IMR-90 (cell line): ENCODE measurements at regions not wholly inside any gene's neighbourhood (a gene's known extent, or its start where the extent isn't known, plus 50 kb on each side); places are given as distances from the start of the nearest gene placed in this dataset.

Experiments
- ATAC-seq: fragments of 200-7000 bp; cut with Tn5 transposase; 2 replicates; pipeline ENCODE4 v1.9.1; 2020; ENCODE audit warnings: low read depth, mild to moderate bottlenecking, moderate library complexity
- BruUV-seq: library from RNA; stranded (reverse); fragments of 400-500 nt; replicated peaks from 2 replicates; lab custom pipeline; 2021; lab: Mats Ljungman, UMichigan
- CTCF ChIA-PET: fragments of 300-600 bp; formaldehyde crosslinking; extraction: SDS; loops from one replicate; lab custom pipeline; 2021; ENCODE audit warnings: antibody characterized with exemption; lab: Yijun Ruan, JAX
- POLR2A ChIA-PET: fragments of 300-600 bp; sonication (Branson Sonifier 250); formaldehyde crosslinking; loops from one replicate; lab custom pipeline; 2022; ENCODE audit warnings: antibody characterized with exemption; ENCODE audit not compliant: unreplicated experiment; lab: Charles Lee
- DNase-seq: peaks from one replicate; pipeline ENCODE4 v3.0.0; 2013
- H2AFZ ChIP-seq: replicated peaks from 2 replicates; pipeline ENCODE3; 2013; ENCODE audit warnings: low read length, mild to moderate bottlenecking; ENCODE audit not compliant: poor library complexity
- H2AK5ac ChIP-seq: 2 replicates; pipeline ENCODE4 v1.6.1; 2013; ENCODE audit warnings: low read depth, low read length, inconsistent platforms
- H2AK9ac ChIP-seq: replicated peaks from 2 replicates; pipeline ENCODE3; 2013; ENCODE audit warnings: mild to moderate bottlenecking, low read depth, low read length, moderate library complexity; ENCODE audit not compliant: poor library complexity
- H2BK120ac ChIP-seq: 2 replicates; pipeline ENCODE4 v1.6.1; 2013; ENCODE audit warnings: low read depth, low read length, inconsistent platforms
- H2BK15ac ChIP-seq: 3 replicates; pipeline ENCODE4 v1.6.1; 2013; ENCODE audit warnings: low read depth, low read length, inconsistent platforms
- H2BK20ac ChIP-seq: 2 replicates; pipeline ENCODE4 v1.6.1; 2013; ENCODE audit warnings: low read depth, mild to moderate bottlenecking, inconsistent platforms, low read length, moderate library complexity
- H2BK5ac ChIP-seq: 2 replicates; pipeline ENCODE4 v1.6.1; 2013; ENCODE audit warnings: mild to moderate bottlenecking, low read depth, low read length, inconsistent platforms; ENCODE audit not compliant: poor library complexity, severe bottlenecking
- H3K14ac ChIP-seq: replicated peaks from 2 replicates; pipeline ENCODE4 v1.6.1; 2013; ENCODE audit warnings: low read depth, low read length, inconsistent platforms
- H3K18ac ChIP-seq: 2 replicates; pipeline ENCODE4 v1.6.1; 2013; ENCODE audit warnings: low read depth, low read length, control low read depth
- H3K23ac ChIP-seq: 2 replicates; pipeline ENCODE4 v1.6.1; 2013; ENCODE audit warnings: low read depth, low read length, inconsistent platforms
- H3K27ac ChIP-seq: 2 replicates; pipeline ENCODE4 v1.5.1; 2013; ENCODE audit warnings: mild to moderate bottlenecking, control low read depth, low read length; ENCODE audit not compliant: insufficient read depth
- H3K27me3 ChIP-seq: 2 replicates; pipeline ENCODE4 v1.6.1; 2013; ENCODE audit warnings: low read length; ENCODE audit not compliant: control insufficient read depth, insufficient read depth
- H3K36me3 ChIP-seq: 2 replicates; pipeline ENCODE4 v1.6.1; 2013; ENCODE audit warnings: low read length, mixed read lengths; ENCODE audit not compliant: control insufficient read depth, insufficient read depth
- H3K4ac ChIP-seq: 2 replicates; pipeline ENCODE4 v1.6.1; 2013; ENCODE audit warnings: low read depth, low read length, inconsistent platforms
- H3K4me1 ChIP-seq: 2 replicates; pipeline ENCODE4 v1.6.1; 2013; ENCODE audit warnings: low read length, mixed read lengths; ENCODE audit not compliant: control insufficient read depth, insufficient read depth
- H3K4me2 ChIP-seq: 2 replicates; pipeline ENCODE4 v1.6.1; 2013; ENCODE audit warnings: low read depth, mild to moderate bottlenecking, control low read depth, low read length, moderate library complexity
- H3K4me3 ChIP-seq: 2 replicates; pipeline ENCODE4 v1.5.1; 2013; ENCODE audit warnings: low read depth, mild to moderate bottlenecking, control low read depth, low read length, moderate library complexity; ENCODE audit not compliant: insufficient read depth
- H3K56ac ChIP-seq: 2 replicates; pipeline ENCODE4 v1.6.1; 2013; ENCODE audit warnings: low read length, inconsistent platforms; ENCODE audit not compliant: insufficient read depth; ENCODE audit errors: extremely low read depth
- H3K79me1 ChIP-seq, 2 experiments: 2 replicates each; pipeline ENCODE4 v1.6.1; 2013; ENCODE audit warnings: low read length in 2 of 2, inconsistent platforms in 1 of 2, low read depth in 1 of 2
- H3K9ac ChIP-seq: 2 replicates; pipeline ENCODE4 v1.6.1; 2013; ENCODE audit warnings: low read depth, low read length, control low read depth
- H3K9me1 ChIP-seq: 2 replicates; pipeline ENCODE4 v1.6.1; 2013; ENCODE audit warnings: low read length, inconsistent platforms; ENCODE audit not compliant: insufficient read depth
- H3K9me3 ChIP-seq: 2 replicates; pipeline ENCODE4 v1.6.1; 2013; ENCODE audit warnings: low read length; ENCODE audit not compliant: control insufficient read depth, insufficient read depth
- H4K20me1 ChIP-seq: 2 replicates; pipeline ENCODE4 v1.6.1; 2013; ENCODE audit warnings: low read length, inconsistent platforms; ENCODE audit not compliant: insufficient read depth
- H4K5ac ChIP-seq: 2 replicates; pipeline ENCODE4 v1.6.1; 2013; ENCODE audit warnings: mild to moderate bottlenecking, low read depth, low read length, control low read depth
- H4K8ac ChIP-seq, 2 experiments: 2 replicates each; pipeline ENCODE4 v1.6.1; 2013; ENCODE audit warnings: low read depth in 2 of 2, low read length in 2 of 2, control low read depth in 1 of 2, inconsistent platforms in 1 of 2
- H4K91ac ChIP-seq: 2 replicates; pipeline ENCODE4 v1.6.1; 2013; ENCODE audit warnings: low read depth, low read length, inconsistent platforms; ENCODE audit not compliant: insufficient read depth
- BHLHE40 ChIP-seq: fragments of 150-350 bp; IDR thresholded peaks from 2 replicates; pipeline ENCODE4 v1.6.1; 2016; ENCODE audit warnings: mild to moderate bottlenecking, low read depth, low read length
- CEBPB ChIP-seq: IDR thresholded peaks from 2 replicates; pipeline ENCODE4 v1.6.1; 2012; ENCODE audit warnings: low read depth, low read length, improper control_type of control experiment
- CHD1 ChIP-seq: IDR thresholded peaks from 2 replicates; pipeline ENCODE4 v1.6.1; 2012; ENCODE audit warnings: low read depth, low read length, improper control_type of control experiment
- FOS ChIP-seq: fragments of 150-350 bp; IDR thresholded peaks from 2 replicates; pipeline ENCODE4 v1.6.1; 2016; ENCODE audit warnings: low read depth, low read length
- MAFK ChIP-seq: IDR thresholded peaks from 2 replicates; pipeline ENCODE4 v1.6.1; 2012; ENCODE audit warnings: low read depth, low read length, improper control_type of control experiment
- MAZ ChIP-seq: IDR thresholded peaks from 2 replicates; pipeline ENCODE4 v1.6.1; 2012; ENCODE audit warnings: low read depth, mild to moderate bottlenecking, low read length, improper control_type of control experiment, moderate library complexity, borderline replicate concordance
- MXI1 ChIP-seq: IDR thresholded peaks from 2 replicates; pipeline ENCODE4 v1.6.1; 2012; ENCODE audit warnings: low read depth, mild to moderate bottlenecking, low read length, moderate library complexity, borderline replicate concordance
- NFE2L2 ChIP-seq: fragments of 150-350 bp; IDR thresholded peaks from 2 replicates; pipeline ENCODE4 v1.6.1; 2016; ENCODE audit warnings: low read depth, mild to moderate bottlenecking, low read length
- POLR2A ChIP-seq: IDR thresholded peaks from 2 replicates; pipeline ENCODE4 v1.6.1; 2012; ENCODE audit warnings: mild to moderate bottlenecking, low read depth, low read length
- RAD21 ChIP-seq: IDR thresholded peaks from 2 replicates; pipeline ENCODE4 v1.6.1; 2012; ENCODE audit warnings: low read length, improper control_type of control experiment
- RCOR1 ChIP-seq: IDR thresholded peaks from 2 replicates; pipeline ENCODE4 v1.6.1; 2012; ENCODE audit warnings: mild to moderate bottlenecking, low read length, improper control_type of control experiment; ENCODE audit not compliant: insufficient replicate concordance
- RFX5 ChIP-seq: IDR thresholded peaks from 2 replicates; pipeline ENCODE4 v1.8.0; 2012; ENCODE audit warnings: low read depth, mild to moderate bottlenecking, low read length, moderate library complexity
- SMC3 ChIP-seq: fragments of 150-350 bp; IDR thresholded peaks from 2 replicates; pipeline ENCODE4 v1.6.1; 2016; ENCODE audit warnings: low read depth, mild to moderate bottlenecking, antibody characterized with exemption, low read length, moderate library complexity
- WGBS, 2 experiments: methylation state at CpG; one replicate each; pipeline versions ENCODE4 v1.1.5 to v1.1.7; 2013; ENCODE audit warnings: missing lambda C conversion rate in 2 of 2; ENCODE audit not compliant: insufficient read length in 1 of 2; ENCODE audit errors: extremely low coverage in 2 of 2; 5-methylcytosine and 5-hydroxymethylcytosine counted together
- dilution Hi-C: fragments of 300-500 bp; cut with HindIII; formaldehyde crosslinking; loops from one replicate; pipeline ENCODE4 v1.14.3; 2018; ENCODE audit warnings: low sequenced_read_pairs; ENCODE audit not compliant: unreplicated experiment
- in situ Hi-C: fragments of 300-500 bp; cut with MboI; formaldehyde crosslinking; loops from 3 replicates; pipeline ENCODE4 v1.14.3; 2019; ENCODE audit warnings: low sequenced_read_pairs, inconsistent platforms, mixed read lengths
- intact Hi-C: fragments of 100-400 bp; cut with micrococcal nuclease; formaldehyde crosslinking; loops from 2 replicates; pipeline ENCODE4 v1.10.0; 2022
- TF ChIP-seq, protein P1 (sequence below): conservative IDR thresholded peaks from 2 replicates; pipeline ENCODE4 v1.5.1; 2012; ENCODE audit warnings: mild to moderate bottlenecking, low read depth, low read length, improper control_type of control experiment
- TF ChIP-seq, protein P2 (sequence below): fragments of 150-350 bp; IDR thresholded peaks from 2 replicates; pipeline ENCODE4 v1.6.1; 2016; ENCODE audit warnings: low read depth, mild to moderate bottlenecking, low read length, moderate library complexity, borderline replicate concordance
- TF ChIP-seq, protein P3 (sequence below): fragments of 150-350 bp; IDR thresholded peaks from 2 replicates; pipeline ENCODE4 v1.6.1; 2017; ENCODE audit warnings: mild to moderate bottlenecking, antibody characterized with exemption, low read length, low read depth

DNA sequence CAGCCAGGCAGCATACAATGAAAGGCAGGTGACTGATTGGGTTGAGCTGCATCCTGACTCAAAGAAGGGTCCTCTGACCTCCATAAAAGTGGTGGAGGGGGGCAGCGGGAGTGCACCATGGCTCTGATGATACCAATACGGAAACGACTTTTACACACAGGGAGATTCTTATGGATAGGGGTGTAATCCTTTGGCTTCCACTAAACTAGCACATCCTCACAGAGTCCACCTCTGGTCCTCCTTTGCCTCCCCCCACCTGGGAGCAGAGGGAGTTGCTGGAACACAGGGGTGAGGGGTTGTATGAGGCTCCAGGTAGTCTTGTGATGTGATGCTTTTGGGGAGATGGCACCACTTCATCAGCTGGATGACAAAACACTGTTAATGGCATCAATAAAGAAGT, 361.0 kb downstream of the BARHL2 start:
- Histone ChIP-seq H3K14ac (no peak overlapping the region), H2BK15ac (no peak overlapping the region), H3K4ac (no peak overlapping the region), H2AK9ac (no peak overlapping the region), H3K4me3 (no peak overlapping the region), H2AFZ (no peak overlapping the region), H3K79me1 (no peaks in the 10 kb centered on the region), H3K56ac (no peak overlapping the region), H3K9me1 (0 out of 2 replicates have a peak, but pooled peaks cover 4% of the 10 kb centered on the region), H3K23ac (no peak overlapping the region), H3K4me2 (no peak overlapping the region), H4K20me1 (no peaks in the 10 kb centered on the region), H2BK20ac (no peak overlapping the region), H3K27me3 (no peaks in the 10 kb centered on the region), H3K4me1 (no peaks in the 10 kb centered on the region), H3K36me3 (no peaks in the 10 kb centered on the region), H3K27ac (no peak overlapping the region), H3K9me3 (no peaks in the 10 kb centered on the region), H4K8ac (no peak overlapping the region), H2BK120ac (no peak overlapping the region), H2AK5ac (no peak overlapping the region), H4K91ac (no peak overlapping the region), H2BK5ac (no peak overlapping the region), H3K18ac (no peak overlapping the region), H3K9ac (no peak overlapping the region), H4K5ac (no peak overlapping the region)
- dilution Hi-C loops (no loop called here), intact Hi-C loops (no loop called here), in situ Hi-C loops (no loop called here)
- TF ChIP-seq RAD21 (no peak), RFX5 (no peak), MAZ (no peak), NFE2L2 (no peak), BHLHE40 (no peak), RCOR1 (no peak), SMC3 (no peak), CEBPB (no peak), FOS (no peak), MXI1 (no peak), POLR2A (no peak), MAFK (no peak), CHD1 (no peak)
- TF ChIP-seq, protein P1, sequence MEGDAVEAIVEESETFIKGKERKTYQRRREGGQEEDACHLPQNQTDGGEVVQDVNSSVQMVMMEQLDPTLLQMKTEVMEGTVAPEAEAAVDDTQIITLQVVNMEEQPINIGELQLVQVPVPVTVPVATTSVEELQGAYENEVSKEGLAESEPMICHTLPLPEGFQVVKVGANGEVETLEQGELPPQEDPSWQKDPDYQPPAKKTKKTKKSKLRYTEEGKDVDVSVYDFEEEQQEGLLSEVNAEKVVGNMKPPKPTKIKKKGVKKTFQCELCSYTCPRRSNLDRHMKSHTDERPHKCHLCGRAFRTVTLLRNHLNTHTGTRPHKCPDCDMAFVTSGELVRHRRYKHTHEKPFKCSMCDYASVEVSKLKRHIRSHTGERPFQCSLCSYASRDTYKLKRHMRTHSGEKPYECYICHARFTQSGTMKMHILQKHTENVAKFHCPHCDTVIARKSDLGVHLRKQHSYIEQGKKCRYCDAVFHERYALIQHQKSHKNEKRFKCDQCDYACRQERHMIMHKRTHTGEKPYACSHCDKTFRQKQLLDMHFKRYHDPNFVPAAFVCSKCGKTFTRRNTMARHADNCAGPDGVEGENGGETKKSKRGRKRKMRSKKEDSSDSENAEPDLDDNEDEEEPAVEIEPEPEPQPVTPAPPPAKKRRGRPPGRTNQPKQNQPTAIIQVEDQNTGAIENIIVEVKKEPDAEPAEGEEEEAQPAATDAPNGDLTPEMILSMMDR, result no peak
- TF ChIP-seq, protein P2, sequence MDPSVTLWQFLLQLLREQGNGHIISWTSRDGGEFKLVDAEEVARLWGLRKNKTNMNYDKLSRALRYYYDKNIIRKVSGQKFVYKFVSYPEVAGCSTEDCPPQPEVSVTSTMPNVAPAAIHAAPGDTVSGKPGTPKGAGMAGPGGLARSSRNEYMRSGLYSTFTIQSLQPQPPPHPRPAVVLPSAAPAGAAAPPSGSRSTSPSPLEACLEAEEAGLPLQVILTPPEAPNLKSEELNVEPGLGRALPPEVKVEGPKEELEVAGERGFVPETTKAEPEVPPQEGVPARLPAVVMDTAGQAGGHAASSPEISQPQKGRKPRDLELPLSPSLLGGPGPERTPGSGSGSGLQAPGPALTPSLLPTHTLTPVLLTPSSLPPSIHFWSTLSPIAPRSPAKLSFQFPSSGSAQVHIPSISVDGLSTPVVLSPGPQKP, result no peak
- TF ChIP-seq, protein P3, sequence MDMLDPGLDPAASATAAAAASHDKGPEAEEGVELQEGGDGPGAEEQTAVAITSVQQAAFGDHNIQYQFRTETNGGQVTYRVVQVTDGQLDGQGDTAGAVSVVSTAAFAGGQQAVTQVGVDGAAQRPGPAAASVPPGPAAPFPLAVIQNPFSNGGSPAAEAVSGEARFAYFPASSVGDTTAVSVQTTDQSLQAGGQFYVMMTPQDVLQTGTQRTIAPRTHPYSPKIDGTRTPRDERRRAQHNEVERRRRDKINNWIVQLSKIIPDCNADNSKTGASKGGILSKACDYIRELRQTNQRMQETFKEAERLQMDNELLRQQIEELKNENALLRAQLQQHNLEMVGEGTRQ, result no peak
- CTCF ChIA-PET, result no interaction called here
- DNase-seq (no peak), ATAC-seq (no peak)
- POLR2A ChIA-PET, result no interaction called here
- no CpG with 5 or more reads among the region's 3 CpGs for WGBS, 2 experiments
- BruUV-seq, result no TSS peak
